Activated T-helper 17 cell treated with anti-CD3 and anti-CD28 coated beads, Interleukin-2, amount 50 U/mL, for 72 hours (primary cell): ENCODE measurements at regions not wholly inside any gene's neighbourhood (a gene's known extent, or its start where the extent isn't known, plus 50 kb on each side); places are given as distances from the start of the nearest gene placed in this dataset.
"Not testable (repeated sequence)": the region's sequence is repeated elsewhere in the genome, so short reads cannot be mapped to it uniquely, and the experiment has no call there.

Experiments used
- ATAC-seq: fragments of 150-1000 bp; cut with Tn5 transposase; replicated peaks from 2 replicates; pipeline ENCODE4 v1.10.0; 2021; ENCODE audit warnings: mild to moderate bottlenecking, moderate library complexity
- H3K27ac Mint-ChIP-seq: one replicate; pipeline ENCODE4 v1.8.0; 2022; ENCODE audit warnings: mixed read lengths
- H3K27me3 Mint-ChIP-seq: one replicate; pipeline ENCODE4 v1.8.0; 2022; ENCODE audit warnings: mixed read lengths
- H3K36me3 Mint-ChIP-seq: one replicate; pipeline ENCODE4 v1.8.0; 2022; ENCODE audit warnings: low read depth, mild to moderate bottlenecking, mixed read lengths
- H3K4me1 Mint-ChIP-seq: one replicate; pipeline ENCODE4 v1.8.0; 2022; ENCODE audit warnings: mixed read lengths
- H3K4me3 Mint-ChIP-seq: one replicate; pipeline ENCODE4 v1.8.0; 2022; ENCODE audit warnings: mild to moderate bottlenecking, mixed read lengths
- H3K9me3 Mint-ChIP-seq: one replicate; pipeline ENCODE4 v1.8.0; 2022; ENCODE audit warnings: mixed read lengths

DNA sequence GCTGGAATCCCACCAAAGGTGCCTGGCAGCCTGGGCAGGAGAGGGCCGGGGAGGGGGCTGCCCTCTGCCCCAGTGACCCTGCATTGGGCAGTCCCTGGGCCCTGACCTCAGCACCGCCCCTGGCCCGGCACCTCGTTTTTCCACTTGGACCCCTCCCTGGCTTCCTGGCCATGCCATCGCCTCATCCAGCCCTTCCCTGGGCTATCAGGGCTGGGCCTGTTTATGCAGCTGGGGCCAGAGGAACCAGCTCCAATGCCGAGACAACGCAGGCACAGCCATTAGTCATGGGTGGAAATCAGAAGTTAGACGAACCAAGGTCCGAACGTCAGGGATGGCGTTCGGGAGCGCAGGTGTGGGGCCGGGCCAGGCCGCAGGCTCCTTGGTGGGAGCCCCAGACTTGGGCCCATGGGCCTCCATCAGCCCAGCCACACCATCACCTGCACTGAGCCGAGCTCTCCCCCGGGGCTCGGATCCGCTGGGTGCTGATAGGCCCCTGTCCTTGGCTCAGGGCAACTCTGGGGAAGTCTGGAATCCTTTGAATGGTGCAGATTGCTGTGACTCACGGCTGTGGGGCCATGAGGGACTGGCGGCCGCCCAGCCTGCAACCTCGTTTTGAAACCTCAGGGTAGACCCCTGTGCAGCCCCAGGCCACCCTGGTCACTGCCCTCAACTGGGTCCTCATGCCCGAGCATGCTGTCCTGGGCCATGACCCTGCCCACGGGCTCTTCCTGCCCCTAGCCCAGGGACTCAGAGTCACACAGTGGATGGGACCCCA lies 169.4 kb downstream of the KIF26A start:
- H3K4me3 Mint-ChIP-seq = no peak overlapping the region

DNA sequence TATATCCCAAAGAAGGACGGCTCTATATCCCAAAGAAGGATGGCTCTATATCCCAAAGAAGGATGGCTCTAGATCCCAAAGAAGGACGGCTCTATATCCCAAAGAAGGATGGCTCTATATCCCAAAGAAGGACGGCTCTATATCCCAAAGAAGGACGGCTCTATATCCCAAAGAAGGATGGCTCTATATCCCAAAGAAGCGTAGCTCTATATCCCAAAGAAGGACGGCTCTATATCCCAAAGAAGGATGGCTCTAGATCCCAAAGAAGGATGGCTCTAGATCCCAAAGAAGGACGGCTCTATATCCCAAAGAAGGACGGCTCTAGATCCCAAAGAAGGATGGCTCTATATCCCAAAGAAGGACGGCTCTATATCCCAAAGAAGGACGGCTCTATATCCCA lies 170.1 kb downstream of the KIF26A start:
- not testable (repeated sequence) for H3K9me3 Mint-ChIP-seq, H3K4me3 Mint-ChIP-seq, ATAC-seq, H3K36me3 Mint-ChIP-seq, H3K27ac Mint-ChIP-seq, H3K4me1 Mint-ChIP-seq, H3K27me3 Mint-ChIP-seq

More for the DNA sequence above, 169.4 kb downstream of the KIF26A start:
- Mint-ChIP-seq H3K36me3 (no peaks in the 10 kb centered on the region), H3K27ac (no peak overlapping the region), H3K27me3 (no peaks in the 10 kb centered on the region), H3K4me1 (no peaks in the 10 kb centered on the region), H3K9me3 (no peaks in the 10 kb centered on the region)
- ATAC-seq = no peak

DNA sequence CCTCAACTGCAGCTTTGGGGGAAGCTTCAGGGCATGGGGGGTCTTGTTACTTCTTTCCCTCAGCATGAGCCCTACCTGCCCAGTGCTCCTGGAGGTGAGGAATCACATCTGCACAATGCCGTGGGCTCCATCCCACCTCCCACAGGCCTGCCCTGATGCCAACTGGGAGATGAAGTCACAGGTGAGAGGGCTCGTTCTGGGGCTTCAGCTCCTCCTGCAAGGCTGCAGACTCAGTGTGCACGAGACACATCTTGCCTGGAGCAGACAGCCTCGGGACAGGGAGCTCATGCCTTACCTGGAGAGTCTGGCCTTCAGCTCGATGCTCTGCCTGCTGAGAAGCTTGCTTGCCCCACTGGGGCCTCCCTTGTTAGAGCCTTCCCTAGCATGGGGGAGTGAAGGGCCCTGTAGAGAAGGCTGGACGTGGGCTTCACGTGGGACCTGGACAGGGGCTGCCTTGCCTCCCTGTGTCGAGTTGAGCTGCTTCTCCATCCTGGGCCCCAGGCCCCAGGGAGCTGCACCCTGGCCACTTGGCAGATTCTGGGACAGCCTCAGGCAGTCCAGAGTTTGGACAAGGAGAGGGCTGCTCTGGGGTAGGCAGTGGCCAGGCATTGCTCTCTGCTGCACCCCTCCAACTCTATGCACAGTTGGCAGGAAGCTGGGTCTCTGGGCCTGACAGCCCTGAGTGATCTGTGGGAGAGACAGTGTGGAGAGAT lies 171.4 kb downstream of the KIF26A start:
- Mint-ChIP-seq H3K36me3 (no peaks in the 10 kb centered on the region), H3K9me3 (no peaks in the 10 kb centered on the region), H3K4me1 (no peaks in the 10 kb centered on the region), H3K27me3 (no peaks in the 10 kb centered on the region), H3K27ac (no peak overlapping the region), H3K4me3 (no peak overlapping the region)
- no peak for ATAC-seq

DNA sequence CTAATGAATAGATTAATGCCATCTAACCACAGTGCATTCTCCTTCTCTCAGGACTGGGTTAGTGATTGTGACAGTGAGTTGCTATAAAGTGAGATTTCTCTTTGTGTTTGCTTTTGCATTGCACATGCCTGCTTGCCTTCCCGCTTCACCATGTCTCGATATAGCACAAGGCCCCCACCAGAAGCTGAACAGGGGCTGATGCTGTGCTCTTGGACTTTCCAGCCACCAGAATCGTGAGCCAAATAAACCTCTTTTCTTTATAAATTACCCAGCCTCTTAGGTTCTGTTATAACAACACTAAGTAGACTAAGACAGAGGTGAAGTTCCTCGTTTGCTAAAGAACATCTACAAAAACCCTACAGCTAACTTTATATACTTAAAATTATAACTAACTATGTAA lies 173.0 kb downstream of the KIF26A start:
- no peaks in the 10 kb centered on the region for H3K4me1 Mint-ChIP-seq
- H3K36me3 Mint-ChIP-seq = no peaks in the 10 kb centered on the region
- no peak overlapping the region for H3K27ac Mint-ChIP-seq
- H3K27me3 Mint-ChIP-seq = no peaks in the 10 kb centered on the region
- no peaks in the 10 kb centered on the region for H3K9me3 Mint-ChIP-seq
- no peak overlapping the region for H3K4me3 Mint-ChIP-seq
- no peak for ATAC-seq

DNA sequence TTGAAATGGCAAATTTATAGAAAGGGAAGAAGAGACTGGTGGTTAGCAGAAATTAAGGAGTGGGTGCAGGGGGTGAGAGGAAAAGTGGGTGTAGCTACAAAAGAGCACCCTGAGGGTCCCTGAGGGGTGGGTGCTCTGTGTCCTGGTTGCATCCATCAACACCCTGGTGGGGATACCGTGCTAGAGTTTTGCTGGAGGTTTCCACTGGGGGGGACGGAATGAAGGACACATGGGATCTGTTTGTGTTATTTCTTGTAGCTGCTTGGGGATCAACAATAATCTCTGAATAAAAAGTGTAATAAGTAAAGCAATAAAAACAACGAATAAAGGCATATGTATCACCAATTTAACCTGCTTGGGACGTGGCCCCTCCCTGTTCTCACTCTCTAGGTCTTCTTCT lies 175.3 kb downstream of the KIF26A start:
- no peak overlapping the region for H3K27ac Mint-ChIP-seq

DNA sequence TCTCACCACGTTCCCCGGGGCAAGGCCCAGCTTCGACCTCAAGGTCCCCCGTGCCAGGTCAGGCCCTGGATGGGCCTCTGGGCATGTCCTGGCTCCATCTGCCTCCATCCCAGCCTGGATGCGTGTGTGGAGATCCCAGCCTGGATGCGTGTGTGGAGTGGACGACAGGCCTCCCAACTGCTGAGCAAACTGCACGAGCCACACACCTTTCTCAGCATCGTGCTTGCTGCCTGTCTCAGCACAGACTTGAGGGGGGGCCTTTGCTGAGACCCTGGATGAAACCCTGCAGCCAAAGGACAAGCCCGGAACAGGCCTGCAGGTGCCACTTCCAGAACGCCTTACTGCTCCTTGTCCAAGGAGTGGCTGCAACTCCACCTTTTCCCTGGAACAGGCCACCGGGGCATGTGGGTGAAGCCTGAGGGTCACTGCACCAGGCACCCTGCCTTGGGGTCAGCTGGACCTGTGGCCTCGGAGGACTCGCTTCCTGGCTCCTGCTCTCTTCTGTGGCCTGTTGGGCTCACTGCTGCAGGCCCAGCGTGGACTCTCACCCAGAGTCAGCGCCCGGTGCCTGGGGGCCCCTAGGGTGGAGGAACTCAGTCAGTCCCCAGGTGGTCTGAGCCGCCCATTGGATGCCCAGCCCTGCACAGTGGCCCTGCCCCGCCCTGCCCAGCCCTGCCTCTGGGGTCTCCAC lies 176.0 kb downstream of the KIF26A start:
- H3K27ac Mint-ChIP-seq = no peak overlapping the region
- no peaks in the 10 kb centered on the region for H3K9me3 Mint-ChIP-seq
- no peaks in the 10 kb centered on the region for H3K27me3 Mint-ChIP-seq
- no peaks in the 10 kb centered on the region for H3K4me1 Mint-ChIP-seq
- H3K4me3 Mint-ChIP-seq = no peak overlapping the region
- H3K36me3 Mint-ChIP-seq = no peaks in the 10 kb centered on the region
- ATAC-seq = no peak

More for the DNA sequence above, 175.3 kb downstream of the KIF26A start:
- Mint-ChIP-seq H3K36me3 (no peaks in the 10 kb centered on the region), H3K4me1 (no peaks in the 10 kb centered on the region), H3K9me3 (no peaks in the 10 kb centered on the region), H3K4me3 (no peak overlapping the region), H3K27me3 (no peaks in the 10 kb centered on the region)
- ATAC-seq = no peak

DNA sequence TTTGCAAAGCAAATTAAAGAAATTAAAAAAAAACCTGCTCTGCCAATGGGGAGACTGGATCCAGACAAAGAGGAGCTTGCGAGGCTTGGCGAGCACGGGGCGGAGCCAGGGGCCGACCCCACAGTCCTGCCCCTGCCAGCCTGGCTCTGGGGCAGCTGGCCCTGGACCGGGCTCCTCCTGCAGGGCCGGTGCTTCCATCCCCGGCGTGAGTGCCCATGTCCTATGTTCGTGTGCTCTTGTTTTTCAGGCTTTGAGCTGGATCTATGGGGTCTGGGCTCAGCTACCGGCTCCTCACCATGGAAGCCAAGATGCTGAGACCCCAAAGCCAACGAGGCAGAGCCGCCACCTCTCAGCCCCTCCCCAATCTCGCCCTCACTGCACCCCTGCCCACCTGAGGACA lies 176.8 kb downstream of the KIF26A start:
- Mint-ChIP-seq H3K4me3 (no peak overlapping the region), H3K27me3 (no peaks in the 10 kb centered on the region), H3K4me1 (no peaks in the 10 kb centered on the region), H3K36me3 (no peaks in the 10 kb centered on the region), H3K27ac (no peak overlapping the region), H3K9me3 (no peaks in the 10 kb centered on the region)
- no peak for ATAC-seq

DNA sequence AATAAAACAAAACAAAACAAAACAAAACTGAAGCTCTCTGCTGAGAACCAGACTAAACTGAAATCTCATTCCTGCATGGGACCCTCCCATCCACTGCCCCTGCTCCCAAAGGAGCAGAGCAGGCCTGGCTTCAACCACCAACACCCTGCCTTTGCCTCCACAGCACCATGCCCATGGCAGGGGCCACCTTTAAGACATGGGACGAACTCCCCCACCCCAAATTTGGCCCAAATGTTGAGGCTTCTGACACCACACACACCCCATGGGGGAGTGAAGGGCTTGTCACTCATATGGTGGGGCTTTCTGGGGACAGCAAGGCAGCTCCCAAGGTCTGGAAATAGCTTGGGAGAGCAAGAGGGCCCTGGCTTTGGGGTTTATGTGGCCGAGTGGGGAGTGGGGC lies 177.2 kb downstream of the KIF26A start:
- H3K4me3 Mint-ChIP-seq = no peak overlapping the region

DNA sequence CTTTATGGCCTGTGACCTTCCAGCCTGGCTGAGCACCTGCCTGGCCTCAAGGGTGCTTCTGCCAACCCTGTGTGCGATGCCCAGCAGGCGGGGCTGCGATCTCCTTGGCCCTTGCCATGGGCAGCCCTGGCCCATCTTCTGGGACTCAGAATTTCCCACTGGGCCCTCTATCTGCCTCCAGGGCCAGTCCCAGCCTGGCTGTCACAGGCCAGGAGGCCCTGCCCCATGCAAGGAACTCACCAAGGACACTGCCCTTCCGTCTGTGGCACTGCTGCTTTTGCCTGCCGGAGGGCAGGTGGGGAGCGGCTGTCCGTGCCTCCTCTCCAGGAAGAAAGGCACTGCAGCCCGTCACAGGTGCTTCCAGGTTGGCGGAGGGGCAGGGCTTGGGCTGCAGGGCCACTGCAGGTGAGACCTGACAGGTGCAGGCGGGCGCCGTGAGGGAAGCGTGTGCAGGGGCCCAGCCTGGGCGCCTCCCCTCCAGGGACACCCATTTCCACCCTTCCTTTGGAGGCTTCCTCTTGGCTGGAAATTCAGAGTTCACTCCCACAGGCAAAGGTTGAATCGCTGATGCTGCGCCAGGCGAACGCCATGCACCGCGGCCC lies 177.8 kb downstream of the KIF26A start:
- Mint-ChIP-seq H3K27me3 (no peaks in the 10 kb centered on the region), H3K9me3 (no peaks in the 10 kb centered on the region), H3K4me1 (no peaks in the 10 kb centered on the region), H3K4me3 (no peak overlapping the region), H3K36me3 (no peaks in the 10 kb centered on the region), H3K27ac (no peak overlapping the region)
- ATAC-seq = no peak

More for the DNA sequence above, 177.2 kb downstream of the KIF26A start:
- H3K4me1 Mint-ChIP-seq = no peaks in the 10 kb centered on the region
- H3K27me3 Mint-ChIP-seq = no peaks in the 10 kb centered on the region
- no peaks in the 10 kb centered on the region for H3K36me3 Mint-ChIP-seq
- H3K27ac Mint-ChIP-seq = no peak overlapping the region
- H3K9me3 Mint-ChIP-seq = no peaks in the 10 kb centered on the region
- no peak for ATAC-seq

DNA sequence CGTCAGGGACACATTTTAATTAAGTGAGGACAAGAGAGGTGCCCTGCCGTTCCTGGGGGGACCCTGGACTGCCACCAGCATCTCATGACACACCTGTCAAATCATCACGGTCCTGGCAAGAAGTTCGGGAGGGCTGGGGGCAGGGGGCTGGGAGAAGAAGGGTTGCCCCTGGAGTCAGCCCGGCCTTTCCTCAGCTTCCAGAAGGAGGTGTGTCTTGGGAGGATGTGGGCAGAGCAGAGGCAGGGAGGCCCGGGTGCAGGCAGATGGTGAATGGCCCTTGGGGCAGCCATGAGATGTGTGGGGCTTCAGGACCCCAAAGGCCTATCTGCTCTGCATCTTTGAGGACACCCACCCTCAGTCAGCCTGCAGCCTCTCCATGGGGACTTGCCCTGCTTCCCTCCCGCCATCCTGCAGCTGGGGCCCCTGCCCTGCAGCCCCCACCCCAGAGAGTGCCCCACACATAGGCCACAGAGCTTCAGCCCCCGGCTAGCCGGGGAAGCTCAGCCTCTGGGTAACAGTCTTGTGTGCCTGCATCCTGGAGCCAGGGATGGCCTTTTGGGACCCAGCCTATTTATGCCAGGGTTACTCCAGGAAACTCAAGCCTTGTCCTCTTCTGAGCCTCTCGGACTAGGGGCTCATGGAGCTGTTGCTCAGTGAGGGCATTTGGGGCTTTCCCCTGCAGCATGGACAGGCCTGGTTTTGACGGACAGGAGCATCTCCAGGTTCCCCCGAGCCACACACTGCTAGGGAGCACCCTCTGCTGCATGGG lies 178.5 kb downstream of the KIF26A start:
- ATAC-seq = no peak
- no peak overlapping the region for H3K27ac Mint-ChIP-seq
- H3K4me3 Mint-ChIP-seq = no peak overlapping the region
- no peaks in the 10 kb centered on the region for H3K4me1 Mint-ChIP-seq
- H3K9me3 Mint-ChIP-seq = no peaks in the 10 kb centered on the region
- H3K27me3 Mint-ChIP-seq = no peaks in the 10 kb centered on the region
- no peaks in the 10 kb centered on the region for H3K36me3 Mint-ChIP-seq

DNA sequence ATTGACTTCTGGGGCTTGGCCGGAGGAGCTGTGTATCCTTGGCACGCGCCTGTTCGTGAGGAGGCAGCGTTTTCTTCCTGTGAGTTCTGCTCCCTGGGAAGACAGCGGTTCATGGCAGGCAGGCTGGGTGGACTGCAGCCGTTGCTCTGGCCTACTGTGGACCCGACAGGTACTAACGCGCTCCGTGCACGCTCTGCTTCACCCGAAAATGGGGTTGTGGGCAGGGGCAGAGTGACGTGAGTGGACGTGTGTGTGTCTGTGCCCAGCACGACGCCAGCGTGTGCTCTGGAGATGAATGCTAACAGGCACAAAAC lies 179.1 kb downstream of the KIF26A start:
- Mint-ChIP-seq H3K9me3 (no peaks in the 10 kb centered on the region), H3K4me3 (no peak overlapping the region), H3K27ac (no peak overlapping the region), H3K4me1 (no peaks in the 10 kb centered on the region), H3K27me3 (peaks cover under 1% of the 10 kb centered on the region), H3K36me3 (no peaks in the 10 kb centered on the region)
- no peak for ATAC-seq

DNA sequence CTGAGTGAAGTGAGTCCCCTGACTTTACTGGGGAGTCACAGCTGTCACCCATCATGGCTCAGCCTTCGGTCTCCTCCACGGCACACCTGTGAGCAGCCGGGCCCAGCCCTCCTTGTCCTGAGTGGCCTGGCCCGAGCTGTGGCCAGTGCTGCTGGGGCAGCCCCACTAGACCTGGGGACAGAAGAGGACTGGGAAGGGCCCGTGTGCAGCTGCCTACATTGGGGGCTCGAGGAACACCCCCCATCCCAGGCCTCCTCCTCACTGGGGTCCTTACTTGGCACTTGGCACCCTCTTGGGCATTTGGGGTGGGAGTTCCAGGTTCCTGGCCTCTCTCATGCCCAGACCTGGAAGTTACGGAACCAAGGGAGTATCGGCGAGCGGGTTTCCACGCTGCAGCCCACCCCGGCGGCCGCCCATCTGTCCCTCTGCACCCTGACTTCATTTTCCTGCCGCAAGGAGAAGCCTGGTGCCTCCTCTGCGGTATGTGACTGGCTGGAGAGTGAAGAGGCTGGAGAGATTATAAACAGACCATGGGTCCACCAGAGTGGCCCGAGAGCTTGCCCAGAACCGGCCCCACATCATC lies 179.7 kb downstream of the KIF26A start:
- H3K27me3 Mint-ChIP-seq = peaks cover 3% of the 10 kb centered on the region
- no peak for ATAC-seq

DNA sequence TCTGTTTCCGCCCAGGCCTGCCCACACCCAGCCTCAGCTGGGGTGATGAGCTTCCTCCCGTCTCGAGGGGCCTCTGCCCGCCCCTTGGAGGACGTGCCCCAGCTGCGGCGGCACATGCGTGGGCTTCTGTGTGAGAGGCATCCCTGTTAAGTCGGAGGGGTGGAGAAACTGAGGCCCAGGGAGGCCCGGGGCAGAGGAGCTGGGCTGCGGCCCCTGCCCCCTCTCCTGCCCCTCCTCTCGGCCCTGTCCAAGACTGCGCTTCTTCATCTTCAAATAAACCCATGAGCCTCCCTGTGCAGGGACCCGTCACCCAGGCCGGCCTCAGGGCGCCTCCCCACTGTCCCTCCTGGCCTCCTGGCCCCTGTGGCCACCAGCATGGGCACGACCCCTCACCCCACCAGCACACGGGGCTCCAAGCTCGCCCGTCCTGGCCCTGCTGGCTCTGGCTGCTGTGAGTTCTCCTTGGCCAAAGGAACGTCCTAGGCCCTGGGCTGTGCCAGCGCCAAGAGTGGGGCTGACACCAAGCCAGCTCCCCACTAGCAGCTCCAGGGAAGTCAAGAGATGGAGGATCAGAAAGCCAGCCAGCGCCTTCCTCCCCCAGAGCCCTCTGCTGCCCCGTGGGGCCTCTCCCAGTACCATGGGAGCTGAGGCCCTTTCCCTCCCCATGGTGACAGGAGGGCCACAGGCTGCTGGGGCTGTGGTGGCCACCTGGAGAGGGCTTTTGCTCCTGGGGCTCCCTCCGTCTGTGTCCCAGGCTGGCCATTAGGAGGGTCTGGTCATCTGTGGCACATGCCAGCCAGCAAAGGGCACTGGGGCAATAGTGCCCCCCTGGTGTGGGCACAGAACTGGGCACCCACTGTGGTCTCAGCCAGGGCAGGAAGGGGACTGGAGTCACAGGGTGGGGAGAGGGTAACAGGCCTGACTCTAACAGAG lies 180.4 kb downstream of the KIF26A start:
- Mint-ChIP-seq H3K9me3 (no peaks in the 10 kb centered on the region), H3K4me3 (no peak overlapping the region)

More for the DNA sequence above, 179.7 kb downstream of the KIF26A start:
- no peaks in the 10 kb centered on the region for H3K4me1 Mint-ChIP-seq
- no peaks in the 10 kb centered on the region for H3K9me3 Mint-ChIP-seq
- H3K4me3 Mint-ChIP-seq = no peak overlapping the region
- H3K27ac Mint-ChIP-seq = no peak overlapping the region
- H3K36me3 Mint-ChIP-seq = no peaks in the 10 kb centered on the region

More for the DNA sequence above, 180.4 kb downstream of the KIF26A start:
- Mint-ChIP-seq H3K27me3 (peaks cover 3% of the 10 kb centered on the region), H3K36me3 (no peaks in the 10 kb centered on the region), H3K4me1 (no peaks in the 10 kb centered on the region), H3K27ac (no peak overlapping the region)
- ATAC-seq = no peak
